Stomach (tissue), 8 donors: ENCODE measurements at regions not wholly inside any gene's neighbourhood (a gene's known extent, or its start where the extent isn't known, plus 50 kb on each side); places are given as distances from the start of the nearest gene placed in this dataset.
A peak's percentile ranks its signal among the peaks of the same experiment; 100 is the strongest.

Source experiments
- DNase-seq, 2 donors: peaks; one replicate each; pipeline versions ENCODE4 v3.0.0 to v3.0.0-alpha.2; 2013 to 2019
- H3K27ac ChIP-seq, 5 donors: fragments of 200-600 bp in 4 of 5; sonication (generic) in 4 of 5; one replicate each; pipeline ENCODE4 v1.5.1; 2013 to 2019; ENCODE audit warnings: mild to moderate bottlenecking in 1 of 5, moderate library complexity in 1 of 5
- H3K27me3 ChIP-seq, 3 donors: fragments of 200-600 bp; sonication (generic); one replicate each; pipeline ENCODE4 v1.5.1; 2017 to 2019; ENCODE audit warnings: mixed run types in 1 of 3
- H3K36me3 ChIP-seq, 4 donors: fragments of 200-600 bp; sonication (generic); 1 replicate in 3 of 4; 2 replicates in 1 of 4; pipeline ENCODE4 v1.5.1; 2016 to 2019
- H3K4me1 ChIP-seq, 4 donors: fragments of 200-600 bp; sonication (generic); one replicate each; pipeline ENCODE4 v1.5.1; 2016 to 2019
- H3K4me3 ChIP-seq, 4 donors: fragments of 200-600 bp; sonication (generic) in 3 of 4; one replicate each; pipeline ENCODE4 v1.5.1; 2016 to 2019; ENCODE audit warnings: mild to moderate bottlenecking in 1 of 4
- H3K9me3 ChIP-seq, 4 donors: fragments of 200-600 bp; sonication (generic); one replicate each; pipeline ENCODE4 v1.5.1; 2016 to 2019
- EP300 ChIP-seq: sonication (generic); formaldehyde crosslinking; IDR thresholded peaks from one replicate; pipeline ENCODE4 v1.6.1; 2017; ENCODE audit warnings: antibody characterized with exemption
- POLR2A ChIP-seq, 4 donors: fragments of 450-650 bp; IDR thresholded peaks; one replicate each; pipeline ENCODE4 v1.6.1; 2016; ENCODE audit warnings: antibody characterized with exemption in 4 of 4, control low read depth in 2 of 4, mild to moderate bottlenecking in 1 of 4, moderate library complexity in 1 of 4
- POLR2AphosphoS5 ChIP-seq, 3 donors: sonication (generic); formaldehyde crosslinking; IDR thresholded peaks; one replicate each; pipeline ENCODE4 v1.6.1; 2016; ENCODE audit warnings: antibody characterized with exemption in 3 of 3
- WGBS, 5 donors: extraction: QIAGEN DNeasy Blood & Tissue Kit in 3 of 5; methylation state at CpG; one replicate each; pipeline versions ENCODE4 v1.1.5 to v1.1.7; 2013 to 2018; 5-methylcytosine and 5-hydroxymethylcytosine counted together
- intact Hi-C: fragments of 100-400 bp; cut with DNase I; formaldehyde crosslinking; loops from one replicate; pipeline ENCODE4 v1.15.1; 2023; ENCODE audit warnings: low total_unique reads
- TF ChIP-seq, protein P1 (sequence below), 7 experiments: fragments of 450-650 bp in 4 of 7; fragments of 200-600 bp in 3 of 7; sonication (generic) in 3 of 7; IDR thresholded peaks; one replicate each; pipeline ENCODE4 v1.5.1; 2016 to 2019; ENCODE audit warnings: antibody characterized with exemption in 7 of 7, control low read depth in 2 of 7, mild to moderate bottlenecking in 1 of 7
- donor health status: healthy with polysubstance abuse.
- donor health status: Bipolar disorder and iron deficiency.
- donor health status: healthy.

DNA sequence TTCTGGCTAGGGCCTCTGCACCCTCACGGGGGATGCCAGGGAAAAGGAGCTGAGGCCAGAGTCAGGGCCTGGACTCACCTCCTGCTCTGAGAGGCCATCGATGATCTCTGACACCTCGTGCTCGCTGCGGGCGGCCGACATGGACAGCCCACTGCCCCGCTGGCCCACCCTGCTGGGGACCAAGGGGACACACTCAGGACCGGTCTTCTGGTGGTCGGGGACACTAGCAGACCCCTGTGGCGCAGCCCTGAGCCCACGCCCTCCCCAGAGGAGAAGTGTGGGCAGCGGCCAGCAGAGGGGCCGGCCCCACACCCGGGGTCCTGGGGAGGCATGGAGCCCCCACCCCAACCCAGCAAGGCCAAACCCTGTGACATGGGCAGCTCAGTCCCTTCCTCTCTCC is 134.6 kb downstream of the RFLNA start:
- H3K9me3 ChIP-seq: no peaks in the 10 kb centered on the region
- H3K4me1 ChIP-seq: peaks cover 20 to 64% (median 33%) of the 10 kb centered on the region in 4 donors
- peak overlapping the region in 4 of 5 donors; percentile 72 to 85 (median 80) for H3K27ac ChIP-seq
- peaks cover 24 to 73% (median 64%) of the 10 kb centered on the region in 4 donors for H3K36me3 ChIP-seq
- H3K4me3 ChIP-seq: no peak overlapping the region
- 93 to 98% (median 94%) methylated on average over 3 to 15 of the region's 15 CpGs for WGBS, 5 donors
- TF ChIP-seq POLR2AphosphoS5 (IDR thresholded peaks at IDR 0.05): no peak
- TF ChIP-seq POLR2A (IDR thresholded peaks at IDR 0.05): no peak
- TF ChIP-seq, protein P1, sequence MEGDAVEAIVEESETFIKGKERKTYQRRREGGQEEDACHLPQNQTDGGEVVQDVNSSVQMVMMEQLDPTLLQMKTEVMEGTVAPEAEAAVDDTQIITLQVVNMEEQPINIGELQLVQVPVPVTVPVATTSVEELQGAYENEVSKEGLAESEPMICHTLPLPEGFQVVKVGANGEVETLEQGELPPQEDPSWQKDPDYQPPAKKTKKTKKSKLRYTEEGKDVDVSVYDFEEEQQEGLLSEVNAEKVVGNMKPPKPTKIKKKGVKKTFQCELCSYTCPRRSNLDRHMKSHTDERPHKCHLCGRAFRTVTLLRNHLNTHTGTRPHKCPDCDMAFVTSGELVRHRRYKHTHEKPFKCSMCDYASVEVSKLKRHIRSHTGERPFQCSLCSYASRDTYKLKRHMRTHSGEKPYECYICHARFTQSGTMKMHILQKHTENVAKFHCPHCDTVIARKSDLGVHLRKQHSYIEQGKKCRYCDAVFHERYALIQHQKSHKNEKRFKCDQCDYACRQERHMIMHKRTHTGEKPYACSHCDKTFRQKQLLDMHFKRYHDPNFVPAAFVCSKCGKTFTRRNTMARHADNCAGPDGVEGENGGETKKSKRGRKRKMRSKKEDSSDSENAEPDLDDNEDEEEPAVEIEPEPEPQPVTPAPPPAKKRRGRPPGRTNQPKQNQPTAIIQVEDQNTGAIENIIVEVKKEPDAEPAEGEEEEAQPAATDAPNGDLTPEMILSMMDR (IDR thresholded peaks at IDR 0.05): no peak
- TF ChIP-seq EP300: no peak
- DNase-seq: no peak
- intact Hi-C loops: no loop called here
- no peaks in the 10 kb centered on the region for H3K27me3 ChIP-seq

DNA sequence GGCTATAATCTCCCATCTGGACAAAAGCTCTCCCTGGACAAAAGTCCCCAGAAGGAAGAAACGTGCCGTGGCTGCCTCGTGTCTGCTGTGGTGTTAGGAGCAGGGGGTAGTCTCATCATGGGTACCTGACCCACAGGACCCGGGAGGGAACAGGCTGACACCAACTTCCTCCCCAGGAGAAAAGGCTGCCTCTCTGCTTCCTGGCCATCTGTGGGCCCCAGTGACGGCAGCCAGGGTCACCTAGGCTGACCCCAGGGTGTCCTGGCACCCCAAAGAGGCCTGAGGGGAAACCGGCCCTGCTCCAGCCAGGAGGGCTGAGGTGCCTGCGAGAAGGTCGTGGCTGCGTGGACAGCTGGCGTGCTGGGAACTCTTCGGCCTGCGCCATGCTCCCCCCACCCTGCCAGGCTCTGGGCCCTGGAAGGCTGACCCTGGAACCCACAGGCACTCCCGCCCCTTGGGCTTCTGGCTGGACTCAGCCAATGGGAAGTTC is 133.9 kb downstream of the RFLNA start:
- intact Hi-C loops: no loop called here
- Histone ChIP-seq H3K27ac (peak overlapping the region; percentile 34 to 85 (median 79)), H3K4me1 (peaks cover 21 to 66% (median 37%) of the 10 kb centered on the region in 4 donors), H3K9me3 (no peaks in the 10 kb centered on the region), H3K4me3 (no peak overlapping the region), H3K27me3 (no peaks in the 10 kb centered on the region), H3K36me3 (peaks cover 24 to 71% (median 60%) of the 10 kb centered on the region in 4 donors)
- no peak for TF ChIP-seq POLR2A (IDR thresholded peaks at IDR 0.05)
- TF ChIP-seq EP300: no peak
- TF ChIP-seq, protein P1 (IDR thresholded peaks at IDR 0.05): no peak
- TF ChIP-seq POLR2AphosphoS5 (IDR thresholded peaks at IDR 0.05): no peak
- DNase-seq: no peak
- 41 to 76% (median 71%) methylated on average over 5 to 13 of the region's 13 CpGs for WGBS, 5 donors

DNA sequence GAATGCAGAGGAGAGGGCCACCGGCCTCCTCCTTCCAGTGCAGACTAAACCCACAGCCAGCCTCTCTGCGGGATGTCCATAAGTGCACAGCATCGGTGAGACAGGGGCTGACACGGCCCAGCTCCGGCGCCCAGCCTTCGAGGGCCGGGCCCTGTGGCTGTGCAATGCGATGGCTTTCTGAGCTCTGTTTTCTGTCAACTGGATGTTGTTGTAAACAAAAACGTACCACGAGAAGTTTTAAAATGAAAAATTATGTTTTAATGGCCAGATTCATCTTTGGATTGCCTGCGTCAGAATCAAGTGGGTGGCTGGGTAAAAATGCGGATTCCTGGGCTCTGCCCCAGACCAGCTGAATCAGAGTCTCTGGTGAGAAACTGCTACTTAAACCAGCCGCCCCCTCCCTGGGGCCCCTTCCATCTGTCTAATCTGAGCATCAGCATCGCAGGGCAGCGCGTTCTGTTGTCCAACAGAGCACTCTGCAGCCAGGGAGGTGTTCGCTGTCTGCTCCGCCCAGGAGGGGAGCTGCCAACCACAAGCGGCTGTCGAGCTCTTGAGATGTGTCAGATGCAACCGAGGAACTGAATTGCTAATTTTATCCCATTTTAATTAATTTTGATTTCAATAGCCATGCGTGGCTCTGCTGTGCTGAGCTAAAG is 133.4 kb downstream of the RFLNA start:
- Histone ChIP-seq H3K27me3 (no peaks in the 10 kb centered on the region), H3K4me1 (peaks cover 27 to 66% (median 41%) of the 10 kb centered on the region in 4 donors), H3K9me3 (no peaks in the 10 kb centered on the region), H3K4me3 (no peak overlapping the region), H3K27ac (peak overlapping the region; percentile 34 to 85 (median 79)), H3K36me3 (peaks cover 24 to 69% (median 57%) of the 10 kb centered on the region in 4 donors)
- intact Hi-C loops: no loop called here
- WGBS, 5 donors: 45 to 67% (median 59%) methylated on average over 18 to 23 of the region's 23 CpGs
- DNase-seq: peak in 1 of 2 donors; percentile 85
- TF ChIP-seq POLR2AphosphoS5 (IDR thresholded peaks at IDR 0.05) (peak; percentile 39 to 61 (median 49)), EP300 (peak; percentile 67)
- TF ChIP-seq, protein P1 (IDR thresholded peaks at IDR 0.05): no peak

DNA sequence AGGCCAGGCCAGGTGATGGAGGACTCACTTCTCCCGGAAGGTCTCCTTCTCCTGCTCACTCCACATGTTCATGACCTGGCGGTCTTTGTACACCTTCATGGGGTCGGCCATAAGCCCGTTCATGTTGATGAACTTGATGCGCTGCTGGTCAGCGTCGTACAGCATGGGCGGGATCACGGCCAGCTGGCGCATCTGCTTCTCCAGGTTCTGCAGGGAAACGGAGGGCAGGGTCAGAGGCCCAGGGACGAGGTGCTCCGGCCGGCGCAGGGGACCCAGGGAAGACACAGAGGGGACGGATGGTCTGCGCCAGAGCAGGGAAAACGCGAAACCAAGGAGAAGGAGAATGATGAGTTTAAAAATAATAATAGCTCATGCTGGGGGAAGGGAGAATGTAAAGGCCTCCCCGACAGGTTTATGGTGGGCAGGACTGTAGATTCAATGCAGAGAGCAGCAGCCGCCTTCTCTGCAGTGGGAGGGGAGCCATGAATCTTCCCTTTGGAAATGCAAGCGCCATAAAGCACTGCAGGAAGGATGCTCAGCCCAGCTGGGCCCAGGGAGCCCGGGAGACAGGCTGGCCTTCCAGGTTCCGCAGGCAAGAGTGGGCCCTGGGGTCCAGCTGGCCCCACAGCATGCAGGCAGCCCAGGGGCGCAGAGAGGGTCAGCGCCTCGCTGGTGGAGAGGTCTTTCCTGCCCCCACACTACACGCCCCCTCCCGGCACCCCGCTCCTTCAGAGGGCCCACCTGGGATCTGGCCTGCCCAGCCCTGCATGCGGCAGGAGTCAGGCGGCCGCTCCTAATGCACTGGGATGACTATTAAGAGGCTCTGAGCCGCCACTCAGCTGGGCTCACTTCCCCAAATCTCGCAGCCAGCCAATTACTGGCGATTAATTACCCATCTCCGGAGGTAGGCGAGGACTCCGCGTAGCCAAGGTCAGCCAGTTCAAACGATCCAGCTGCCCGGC is 132.0 kb downstream of the RFLNA start:
- Histone ChIP-seq H3K27me3 (no peaks in the 10 kb centered on the region), H3K9me3 (no peaks in the 10 kb centered on the region), H3K36me3 (peaks cover 24 to 69% (median 54%) of the 10 kb centered on the region in 4 donors), H3K4me3 (no peak overlapping the region), H3K4me1 (peaks cover 41 to 62% (median 52%) of the 10 kb centered on the region in 4 donors), H3K27ac (peak overlapping the region; percentile 49 to 85 (median 79))
- intact Hi-C loops: no loop called here
- WGBS, 5 donors: 83 to 86% (median 83%) methylated on average over 27 to 42 of the region's 42 CpGs
- DNase-seq: no peak
- no peak for TF ChIP-seq EP300
- TF ChIP-seq POLR2A (IDR thresholded peaks at IDR 0.05): no peak
- TF ChIP-seq, protein P1 (IDR thresholded peaks at IDR 0.05): no peak
- TF ChIP-seq POLR2AphosphoS5 (IDR thresholded peaks at IDR 0.05): no peak
